WTC11 (cell line): ENCODE measurements at regions not wholly inside any gene's neighbourhood (a gene's known extent, or its start where the extent isn't known, plus 50 kb on each side); places are given as distances from the start of the nearest gene placed in this dataset.

Experiments used
- FOXJ3 ChIP-seq: sonication (generic); formaldehyde crosslinking; IDR thresholded peaks from 2 replicates; pipeline ENCODE4 v1.9.0; 2021; ENCODE audit warnings: missing genetic modification reagents, mild to moderate bottlenecking, borderline replicate concordance
- RORB ChIP-seq: fragments of 250-450 bp; sonication (Bioruptor Pico); IDR thresholded peaks from 2 replicates; pipeline ENCODE4 v1.9.0; 2021; ENCODE audit warnings: mild to moderate bottlenecking
- STAT6 ChIP-seq: sonication (generic); formaldehyde crosslinking; conservative IDR thresholded peaks from 2 replicates; pipeline ENCODE4 v1.8.1; 2023; ENCODE audit warnings: mild to moderate bottlenecking, low read depth, missing genetic modification reagents, moderate library complexity
- TP53 ChIP-seq: sonication (generic); formaldehyde crosslinking; IDR thresholded peaks from 2 replicates; pipeline ENCODE4 v1.8.1; 2023; ENCODE audit warnings: mild to moderate bottlenecking, missing genetic modification reagents
- ZNF396 ChIP-seq: fragments of 250-450 bp; sonication (Bioruptor Pico); IDR thresholded peaks from 2 replicates; pipeline ENCODE4 v1.8.0; 2021; ENCODE audit warnings: mild to moderate bottlenecking, moderate library complexity, borderline replicate concordance
- TF ChIP-seq, protein P1 (sequence below): fragments of 200-600 bp; IDR thresholded peaks from 2 replicates; pipeline ENCODE4 v1.8.0; 2022; ENCODE audit warnings: antibody characterized with exemption

DNA sequence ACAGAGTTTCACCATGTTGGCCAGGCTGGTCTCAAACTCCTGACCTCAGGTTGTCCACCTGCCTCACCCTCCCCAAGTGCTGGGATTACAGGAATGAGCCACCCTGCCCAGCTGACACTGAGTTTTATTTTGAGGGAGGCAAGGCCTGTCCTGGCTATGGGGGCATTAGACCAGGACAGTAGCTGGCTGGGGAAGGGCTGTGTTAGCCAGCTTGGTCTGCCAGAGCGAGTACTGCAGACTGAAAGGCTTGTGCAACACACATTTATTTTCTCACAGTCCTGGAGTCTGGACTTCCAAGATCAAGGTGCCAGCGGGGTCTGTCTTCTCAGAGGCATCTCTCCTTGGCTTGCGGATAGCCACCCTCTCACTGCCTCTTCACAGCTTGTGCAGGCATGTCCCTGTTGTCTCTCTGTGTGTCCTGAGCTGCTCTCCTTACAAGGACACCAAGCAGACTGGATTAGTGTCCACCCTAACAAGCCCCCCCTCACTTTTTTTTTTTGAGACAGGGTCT, 59.4 kb upstream of the HAAO start:
- TF ChIP-seq ZNF396 (CRISPR knock-in tag) (no peak), STAT6 (CRISPR knock-in tag) (no peak), TP53 (CRISPR knock-in tag) (no peak), RORB (no peak), FOXJ3 (CRISPR knock-in tag) (no peak)
- TF ChIP-seq, protein P1, sequence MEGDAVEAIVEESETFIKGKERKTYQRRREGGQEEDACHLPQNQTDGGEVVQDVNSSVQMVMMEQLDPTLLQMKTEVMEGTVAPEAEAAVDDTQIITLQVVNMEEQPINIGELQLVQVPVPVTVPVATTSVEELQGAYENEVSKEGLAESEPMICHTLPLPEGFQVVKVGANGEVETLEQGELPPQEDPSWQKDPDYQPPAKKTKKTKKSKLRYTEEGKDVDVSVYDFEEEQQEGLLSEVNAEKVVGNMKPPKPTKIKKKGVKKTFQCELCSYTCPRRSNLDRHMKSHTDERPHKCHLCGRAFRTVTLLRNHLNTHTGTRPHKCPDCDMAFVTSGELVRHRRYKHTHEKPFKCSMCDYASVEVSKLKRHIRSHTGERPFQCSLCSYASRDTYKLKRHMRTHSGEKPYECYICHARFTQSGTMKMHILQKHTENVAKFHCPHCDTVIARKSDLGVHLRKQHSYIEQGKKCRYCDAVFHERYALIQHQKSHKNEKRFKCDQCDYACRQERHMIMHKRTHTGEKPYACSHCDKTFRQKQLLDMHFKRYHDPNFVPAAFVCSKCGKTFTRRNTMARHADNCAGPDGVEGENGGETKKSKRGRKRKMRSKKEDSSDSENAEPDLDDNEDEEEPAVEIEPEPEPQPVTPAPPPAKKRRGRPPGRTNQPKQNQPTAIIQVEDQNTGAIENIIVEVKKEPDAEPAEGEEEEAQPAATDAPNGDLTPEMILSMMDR, result no peak
